GM12872 (cell line): ENCODE measurements at regions not wholly inside any gene's neighbourhood (a gene's known extent, or its start where the extent isn't known, plus 50 kb on each side); places are given as distances from the start of the nearest gene placed in this dataset.

Source experiments
- CTCF ChIP-seq: IDR thresholded peaks from 3 replicates; pipeline ENCODE4 v1.5.1; 2011; ENCODE audit warnings: low read depth, mild to moderate bottlenecking, low read length, moderate library complexity; ENCODE audit not compliant: insufficient read depth

- TF ChIP-seq CTCF: no peak
These were observed 214.7 kb downstream of the IRX2 start for GRCh38 chr5:2536632-2537377.

- no peak for TF ChIP-seq CTCF
These were observed 216.5 kb downstream of the IRX2 start for GRCh38 chr5:2534970-2535369.

DNA sequence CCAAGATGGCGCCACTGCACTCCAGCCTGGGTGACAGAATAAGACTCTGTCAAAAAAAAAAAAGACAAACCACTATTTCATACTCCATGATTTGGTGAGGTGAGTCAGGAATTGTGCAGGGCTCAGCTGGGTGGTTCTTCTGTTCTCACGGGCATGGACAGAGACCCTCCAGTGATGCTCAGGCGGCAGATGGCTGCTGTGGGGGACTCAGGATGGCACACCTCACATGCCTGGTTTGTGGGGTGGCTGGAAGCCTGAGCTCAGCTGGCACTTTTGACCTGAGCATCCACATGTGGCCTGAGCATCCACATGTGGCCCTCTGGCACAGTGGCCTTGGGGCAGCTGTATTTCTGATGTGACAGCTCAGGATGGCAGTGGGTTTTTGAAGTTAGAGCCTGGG, 217.2 kb downstream of the IRX2 start:
- no peak for TF ChIP-seq CTCF

GRCh38 chr5:2532809-2533208, 218.7 kb downstream of the IRX2 start:
- no peak for TF ChIP-seq CTCF

DNA sequence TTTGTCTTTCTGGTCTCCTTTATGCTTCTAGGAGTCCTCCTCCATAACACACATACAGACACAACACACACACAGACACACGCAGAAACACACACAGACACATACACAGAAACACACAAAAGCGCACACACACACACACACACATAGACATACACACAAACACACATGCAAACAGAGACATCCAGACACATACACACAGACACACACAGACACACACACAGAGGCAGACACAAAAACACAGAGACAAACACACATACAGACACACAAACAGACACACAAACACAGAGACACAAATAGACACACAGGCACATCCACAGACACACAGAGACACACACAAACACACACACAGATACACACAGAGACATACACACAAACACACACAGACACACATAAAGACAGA, 220.2 kb downstream of the IRX2 start:
- no peak for TF ChIP-seq CTCF

DNA sequence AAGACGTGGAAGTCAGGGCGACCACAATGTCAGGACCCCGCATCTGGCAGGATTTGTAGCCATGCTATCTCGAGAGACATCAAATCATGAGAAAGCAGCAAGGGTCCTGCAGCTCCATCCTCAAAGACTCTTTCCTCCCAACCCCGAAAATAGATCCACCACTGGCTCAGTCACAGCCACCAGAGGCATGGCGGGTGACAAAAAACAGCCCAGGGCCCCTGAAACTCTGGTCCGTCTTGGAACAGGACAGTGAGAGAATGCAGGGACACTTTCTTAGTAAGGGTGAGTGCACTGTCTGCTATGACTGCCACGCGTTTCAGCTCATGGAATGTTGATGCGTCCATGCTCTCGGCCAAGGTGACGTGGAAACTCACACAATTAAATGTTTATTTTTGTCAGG, 220.9 kb downstream of the IRX2 start:
- no peak for TF ChIP-seq CTCF

DNA sequence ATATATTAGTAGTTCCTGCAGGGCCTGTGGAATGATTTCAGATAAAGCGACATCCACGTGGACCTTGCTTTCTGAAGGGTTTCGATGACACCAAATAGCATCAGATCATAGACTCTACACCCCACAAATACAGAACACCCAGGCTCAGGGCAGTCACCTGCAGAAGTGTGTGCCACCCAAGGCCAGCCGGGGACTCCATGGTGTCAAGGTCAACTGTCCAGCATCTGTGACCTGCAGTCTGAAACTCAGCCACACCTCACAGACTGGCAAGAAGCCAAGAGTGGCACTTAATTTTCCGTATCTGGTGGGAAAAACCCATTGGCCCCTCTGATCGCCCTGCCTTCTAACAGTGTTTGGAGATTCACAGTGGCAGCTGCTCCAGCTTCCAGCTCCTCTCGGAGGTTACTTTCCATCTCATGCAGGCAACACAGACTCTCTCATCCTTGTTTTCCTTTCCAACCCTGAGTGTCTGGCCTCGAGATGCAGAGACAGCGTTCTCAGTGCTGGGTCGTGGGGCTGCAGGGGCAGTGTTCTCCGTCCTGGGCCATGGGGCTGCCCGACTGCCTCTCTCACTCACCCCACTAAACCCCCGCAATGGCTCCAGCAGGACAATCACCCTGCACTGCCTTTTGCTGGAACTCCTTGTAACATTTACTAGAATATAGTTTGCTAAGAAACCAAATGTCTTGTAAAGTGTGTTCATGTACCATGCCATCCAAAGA, 221.9 kb downstream of the IRX2 start:
- no peak for TF ChIP-seq CTCF
